GM12872 (cell line): ENCODE measurements at regions not wholly inside any gene's neighbourhood (a gene's known extent, or its start where the extent isn't known, plus 50 kb on each side); places are given as distances from the start of the nearest gene placed in this dataset.

ENCODE experiments used
- TF ChIP-seq, protein P1 (sequence below): IDR thresholded peaks from 3 replicates; pipeline ENCODE4 v1.5.1; 2011; ENCODE audit warnings: low read depth, mild to moderate bottlenecking, low read length, moderate library complexity; ENCODE audit not compliant: insufficient read depth

DNA sequence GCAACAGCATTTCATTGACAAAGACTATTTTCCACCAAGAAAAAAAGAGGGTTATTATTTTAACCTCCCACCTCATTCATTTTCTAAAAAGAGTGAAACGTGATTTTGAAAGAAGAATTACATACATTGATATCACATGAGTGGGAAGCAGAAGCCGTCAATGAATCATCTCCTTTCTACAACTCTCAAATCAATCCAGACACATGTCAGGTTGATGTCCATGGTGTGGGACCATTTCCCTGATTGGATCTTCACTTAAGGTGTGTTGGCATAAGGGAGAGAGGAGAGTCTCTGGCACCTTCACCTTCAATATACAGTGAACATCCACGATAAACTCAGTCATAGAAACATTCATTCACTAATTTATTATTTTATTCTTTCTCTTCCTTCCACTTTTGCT lies 1095.1 kb downstream of the BCL11B start:
- TF ChIP-seq, protein P1, sequence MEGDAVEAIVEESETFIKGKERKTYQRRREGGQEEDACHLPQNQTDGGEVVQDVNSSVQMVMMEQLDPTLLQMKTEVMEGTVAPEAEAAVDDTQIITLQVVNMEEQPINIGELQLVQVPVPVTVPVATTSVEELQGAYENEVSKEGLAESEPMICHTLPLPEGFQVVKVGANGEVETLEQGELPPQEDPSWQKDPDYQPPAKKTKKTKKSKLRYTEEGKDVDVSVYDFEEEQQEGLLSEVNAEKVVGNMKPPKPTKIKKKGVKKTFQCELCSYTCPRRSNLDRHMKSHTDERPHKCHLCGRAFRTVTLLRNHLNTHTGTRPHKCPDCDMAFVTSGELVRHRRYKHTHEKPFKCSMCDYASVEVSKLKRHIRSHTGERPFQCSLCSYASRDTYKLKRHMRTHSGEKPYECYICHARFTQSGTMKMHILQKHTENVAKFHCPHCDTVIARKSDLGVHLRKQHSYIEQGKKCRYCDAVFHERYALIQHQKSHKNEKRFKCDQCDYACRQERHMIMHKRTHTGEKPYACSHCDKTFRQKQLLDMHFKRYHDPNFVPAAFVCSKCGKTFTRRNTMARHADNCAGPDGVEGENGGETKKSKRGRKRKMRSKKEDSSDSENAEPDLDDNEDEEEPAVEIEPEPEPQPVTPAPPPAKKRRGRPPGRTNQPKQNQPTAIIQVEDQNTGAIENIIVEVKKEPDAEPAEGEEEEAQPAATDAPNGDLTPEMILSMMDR, result no peak

DNA sequence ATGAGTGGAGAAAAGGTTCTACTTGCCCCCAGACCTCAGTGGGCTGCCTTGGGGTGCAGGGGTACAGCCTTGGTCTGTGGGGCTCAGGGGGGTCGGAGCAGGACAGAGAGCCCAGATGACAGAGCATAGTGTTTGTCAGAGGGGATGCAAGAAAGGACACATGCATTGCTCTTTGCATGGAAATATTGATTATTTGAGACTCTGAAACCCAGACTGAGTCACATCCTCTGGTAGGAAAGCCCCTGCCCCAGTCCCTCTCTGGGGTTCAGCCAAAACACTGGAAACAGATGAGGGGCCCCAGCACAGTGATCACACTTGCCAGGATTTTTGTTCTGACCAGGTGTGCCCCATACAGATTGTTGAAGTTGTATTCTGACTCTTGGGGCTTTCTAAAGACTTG lies 1094.4 kb downstream of the BCL11B start:
- TF ChIP-seq, protein P1, result no peak

DNA sequence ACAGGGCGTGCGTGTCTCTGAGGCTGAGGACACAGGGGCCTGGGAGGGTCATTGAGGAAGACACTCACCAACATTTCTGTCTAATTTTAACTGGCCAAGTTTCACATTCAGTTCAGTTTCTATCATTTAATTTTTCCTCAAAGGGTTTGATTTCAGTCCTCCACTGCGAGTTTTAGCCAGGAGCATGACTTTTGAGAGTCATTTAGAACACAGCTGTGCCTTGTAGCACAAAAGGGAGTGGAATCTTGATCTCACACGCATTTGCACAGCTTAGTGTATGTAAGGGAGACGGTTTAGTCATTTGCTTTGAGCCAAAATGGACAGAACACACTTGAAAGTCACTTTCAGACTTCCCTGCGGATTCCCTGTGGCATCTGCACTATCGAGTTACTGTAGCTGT lies 1090.8 kb downstream of the BCL11B start:
- TF ChIP-seq, protein P1, result no peak

DNA sequence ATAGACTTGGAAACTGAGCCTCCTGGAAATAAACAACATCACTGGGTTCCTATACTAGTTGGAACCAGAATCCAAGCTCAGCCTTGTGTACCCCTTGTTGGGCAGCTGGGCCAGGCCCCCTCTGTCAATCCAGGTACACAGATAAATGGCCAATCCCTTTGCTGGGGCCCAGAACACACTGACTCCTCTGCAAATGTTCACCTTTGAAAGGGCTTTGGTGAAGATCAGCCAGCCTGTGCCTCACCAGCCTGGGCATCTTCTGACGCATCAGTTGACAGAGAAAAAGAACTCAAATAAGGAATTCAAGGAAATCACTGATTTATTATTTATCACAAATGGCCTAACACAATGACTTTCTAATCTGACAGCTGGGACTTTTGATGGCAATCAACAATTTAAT lies 1090.2 kb downstream of the BCL11B start:
- TF ChIP-seq, protein P1, result no peak

DNA sequence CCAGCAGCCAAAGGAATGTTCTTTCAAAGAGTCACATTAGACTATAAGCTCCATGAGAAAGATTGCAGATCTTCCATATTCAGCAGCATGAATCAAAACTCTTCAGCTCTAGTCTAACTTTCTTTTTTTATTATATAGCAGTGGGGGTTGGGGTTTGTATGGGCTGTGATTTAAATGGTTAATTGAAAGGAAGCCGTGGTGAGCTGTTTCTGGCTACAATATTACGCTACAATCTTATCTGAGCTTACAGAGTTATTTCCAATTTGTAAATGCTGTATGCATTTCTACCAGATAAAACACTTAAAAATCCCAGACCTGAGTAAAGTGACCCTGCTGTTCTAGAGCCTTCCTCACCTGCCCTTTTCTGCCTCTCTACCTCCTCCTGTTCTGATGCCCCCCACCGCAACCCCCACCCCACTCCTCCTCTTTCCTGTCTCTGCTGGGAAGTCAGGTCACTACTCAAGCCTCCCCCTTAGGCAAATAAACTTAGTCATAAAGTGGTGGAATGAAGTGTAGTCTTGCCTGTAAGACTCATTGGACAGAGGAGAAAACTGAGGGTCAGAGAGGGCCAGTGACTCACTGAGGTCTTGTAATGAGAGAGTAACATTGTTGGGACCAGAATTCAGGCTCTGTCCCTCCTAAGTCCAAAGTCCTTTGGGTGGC lies 1089.5 kb downstream of the BCL11B start:
- TF ChIP-seq, protein P1, result no peak

DNA sequence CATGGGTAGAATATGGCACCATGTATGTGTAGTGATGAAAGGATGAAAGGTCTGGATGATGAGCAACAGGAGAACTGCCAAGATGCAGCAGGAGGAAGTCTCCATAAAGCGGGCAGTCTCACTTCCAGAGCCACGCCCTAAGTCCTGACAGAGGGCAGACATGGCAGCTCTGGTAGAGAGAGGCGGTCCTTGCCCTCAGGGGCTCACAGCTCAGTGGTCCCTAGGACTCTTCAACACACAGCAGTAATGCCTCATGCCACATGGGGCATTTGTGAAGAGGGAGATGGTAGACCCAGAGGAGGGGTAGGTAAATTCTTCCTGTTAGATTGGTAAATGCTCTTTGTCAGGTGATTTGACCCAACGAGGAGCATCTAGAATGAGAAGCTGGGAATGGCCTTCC lies 1088.4 kb downstream of the BCL11B start:
- TF ChIP-seq, protein P1, result no peak

DNA sequence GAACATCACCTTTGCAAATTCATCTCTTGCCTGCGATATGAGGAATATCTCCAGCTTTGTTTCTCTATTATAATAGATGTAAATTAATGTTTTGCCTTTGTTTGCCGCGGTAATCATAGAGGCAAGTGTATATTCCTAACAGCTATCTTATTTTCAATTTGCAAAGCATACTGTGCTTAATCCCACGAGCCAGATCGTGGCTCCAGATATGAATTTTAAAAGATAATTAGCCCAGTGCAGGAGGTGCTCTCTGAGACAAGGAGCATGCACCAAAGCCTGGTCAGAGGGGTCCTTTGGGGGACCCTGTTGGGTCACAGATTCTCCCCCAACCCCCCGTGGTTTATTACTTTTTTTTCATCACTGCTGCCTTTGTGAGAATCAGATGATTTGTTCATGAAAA lies 1087.5 kb downstream of the BCL11B start:
- TF ChIP-seq, protein P1, result no peak
